Right lobe of liver (tissue), 4 donors: ENCODE measurements at regions not wholly inside any gene's neighbourhood (a gene's known extent, or its start where the extent isn't known, plus 50 kb on each side); places are given as distances from the start of the nearest gene placed in this dataset.

ENCODE experiments used
- CTCF ChIP-seq, 4 donors: fragments of 200-600 bp in 3 of 4; fragments of 450-650 bp in 1 of 4; IDR thresholded peaks; one replicate each; pipeline versions ENCODE4 v1.5.1 to v1.8.0; 2016 to 2022; ENCODE audit warnings: antibody characterized with exemption in 4 of 4, mild to moderate bottlenecking in 2 of 4
- POLR2A ChIP-seq: fragments of 450-650 bp; IDR thresholded peaks from one replicate; pipeline ENCODE4 v1.6.1; 2017; ENCODE audit warnings: antibody characterized with exemption, mild to moderate bottlenecking
- donor health status: DM: no; HTN: no; CAD: no.
- donor health status: DM: no; HTN: no; CAD: no.
- donor health status: DM: no; HTN: yes; CAD: no.

DNA sequence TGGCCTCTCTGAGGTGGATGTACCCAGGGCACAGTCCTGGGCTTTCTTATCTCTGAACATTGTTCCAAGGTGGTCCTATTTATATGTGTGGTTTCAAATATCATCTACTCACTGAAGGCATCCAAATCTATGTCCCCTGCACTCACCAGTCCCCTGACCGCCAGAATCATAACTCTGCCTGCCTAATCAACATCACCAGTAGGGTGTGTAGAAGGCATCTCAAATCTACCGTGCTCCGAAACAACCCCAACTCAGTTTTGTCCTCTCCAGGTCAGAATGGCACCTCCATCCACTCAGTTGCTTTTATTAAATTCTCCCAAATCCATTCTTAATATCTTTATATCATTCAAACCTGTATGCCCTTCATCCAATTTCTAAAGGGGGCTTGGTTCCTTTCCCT, 536.3 kb downstream of the GRIN2A start:
- TF ChIP-seq POLR2A (no peak), CTCF (IDR thresholded peaks at IDR 0.05) (no peak)
